K562 (cell line): ENCODE measurements at regions not wholly inside any gene's neighbourhood (a gene's known extent, or its start where the extent isn't known, plus 50 kb on each side); places are given as distances from the start of the nearest gene placed in this dataset.

Source experiments
- NFE2 ChIP-seq: IDR thresholded peaks from 2 replicates; pipeline ENCODE4 v1.6.1; 2014; ENCODE audit warnings: antibody characterized with exemption, low read depth
- TF ChIP-seq, protein P1 (sequence below): fragments of 450-650 bp; IDR thresholded peaks from 2 replicates; pipeline ENCODE4 v1.6.1; 2016; ENCODE audit warnings: low read depth
- TF ChIP-seq, protein P2 (sequence below), 2 experiments: fragments of 250-450 bp in 1 of 2; fragments of 450-650 bp in 1 of 2; sonication (Bioruptor Pico) in 1 of 2; IDR thresholded peaks; 2 replicates each; pipeline versions ENCODE4 v1.6.1 to v1.8.0; 2016 to 2021; ENCODE audit warnings: mild to moderate bottlenecking in 2 of 2, moderate library complexity in 2 of 2, missing compliant biosample characterization in 1 of 2, missing genetic modification characterization in 1 of 2

DNA sequence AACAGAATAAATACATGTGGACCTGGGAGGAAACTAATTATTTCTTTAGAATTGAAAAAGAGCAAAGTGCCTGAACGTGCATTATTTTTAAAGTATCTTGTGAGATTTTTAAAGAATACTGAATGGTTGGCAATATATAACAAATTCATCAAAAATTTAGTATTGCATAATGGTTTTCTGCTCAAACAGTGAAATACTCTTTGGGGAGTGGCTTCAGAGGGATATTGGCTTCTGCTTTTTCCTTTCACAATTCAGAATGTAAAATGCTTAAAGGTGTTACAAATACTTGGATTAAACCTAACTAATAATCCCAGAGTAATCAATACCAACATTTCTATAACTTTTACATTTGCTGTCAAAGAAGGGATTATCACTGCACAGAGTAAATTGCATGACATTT, 379.3 kb upstream of the CHD1 start (continued):
- TF ChIP-seq, protein P1, sequence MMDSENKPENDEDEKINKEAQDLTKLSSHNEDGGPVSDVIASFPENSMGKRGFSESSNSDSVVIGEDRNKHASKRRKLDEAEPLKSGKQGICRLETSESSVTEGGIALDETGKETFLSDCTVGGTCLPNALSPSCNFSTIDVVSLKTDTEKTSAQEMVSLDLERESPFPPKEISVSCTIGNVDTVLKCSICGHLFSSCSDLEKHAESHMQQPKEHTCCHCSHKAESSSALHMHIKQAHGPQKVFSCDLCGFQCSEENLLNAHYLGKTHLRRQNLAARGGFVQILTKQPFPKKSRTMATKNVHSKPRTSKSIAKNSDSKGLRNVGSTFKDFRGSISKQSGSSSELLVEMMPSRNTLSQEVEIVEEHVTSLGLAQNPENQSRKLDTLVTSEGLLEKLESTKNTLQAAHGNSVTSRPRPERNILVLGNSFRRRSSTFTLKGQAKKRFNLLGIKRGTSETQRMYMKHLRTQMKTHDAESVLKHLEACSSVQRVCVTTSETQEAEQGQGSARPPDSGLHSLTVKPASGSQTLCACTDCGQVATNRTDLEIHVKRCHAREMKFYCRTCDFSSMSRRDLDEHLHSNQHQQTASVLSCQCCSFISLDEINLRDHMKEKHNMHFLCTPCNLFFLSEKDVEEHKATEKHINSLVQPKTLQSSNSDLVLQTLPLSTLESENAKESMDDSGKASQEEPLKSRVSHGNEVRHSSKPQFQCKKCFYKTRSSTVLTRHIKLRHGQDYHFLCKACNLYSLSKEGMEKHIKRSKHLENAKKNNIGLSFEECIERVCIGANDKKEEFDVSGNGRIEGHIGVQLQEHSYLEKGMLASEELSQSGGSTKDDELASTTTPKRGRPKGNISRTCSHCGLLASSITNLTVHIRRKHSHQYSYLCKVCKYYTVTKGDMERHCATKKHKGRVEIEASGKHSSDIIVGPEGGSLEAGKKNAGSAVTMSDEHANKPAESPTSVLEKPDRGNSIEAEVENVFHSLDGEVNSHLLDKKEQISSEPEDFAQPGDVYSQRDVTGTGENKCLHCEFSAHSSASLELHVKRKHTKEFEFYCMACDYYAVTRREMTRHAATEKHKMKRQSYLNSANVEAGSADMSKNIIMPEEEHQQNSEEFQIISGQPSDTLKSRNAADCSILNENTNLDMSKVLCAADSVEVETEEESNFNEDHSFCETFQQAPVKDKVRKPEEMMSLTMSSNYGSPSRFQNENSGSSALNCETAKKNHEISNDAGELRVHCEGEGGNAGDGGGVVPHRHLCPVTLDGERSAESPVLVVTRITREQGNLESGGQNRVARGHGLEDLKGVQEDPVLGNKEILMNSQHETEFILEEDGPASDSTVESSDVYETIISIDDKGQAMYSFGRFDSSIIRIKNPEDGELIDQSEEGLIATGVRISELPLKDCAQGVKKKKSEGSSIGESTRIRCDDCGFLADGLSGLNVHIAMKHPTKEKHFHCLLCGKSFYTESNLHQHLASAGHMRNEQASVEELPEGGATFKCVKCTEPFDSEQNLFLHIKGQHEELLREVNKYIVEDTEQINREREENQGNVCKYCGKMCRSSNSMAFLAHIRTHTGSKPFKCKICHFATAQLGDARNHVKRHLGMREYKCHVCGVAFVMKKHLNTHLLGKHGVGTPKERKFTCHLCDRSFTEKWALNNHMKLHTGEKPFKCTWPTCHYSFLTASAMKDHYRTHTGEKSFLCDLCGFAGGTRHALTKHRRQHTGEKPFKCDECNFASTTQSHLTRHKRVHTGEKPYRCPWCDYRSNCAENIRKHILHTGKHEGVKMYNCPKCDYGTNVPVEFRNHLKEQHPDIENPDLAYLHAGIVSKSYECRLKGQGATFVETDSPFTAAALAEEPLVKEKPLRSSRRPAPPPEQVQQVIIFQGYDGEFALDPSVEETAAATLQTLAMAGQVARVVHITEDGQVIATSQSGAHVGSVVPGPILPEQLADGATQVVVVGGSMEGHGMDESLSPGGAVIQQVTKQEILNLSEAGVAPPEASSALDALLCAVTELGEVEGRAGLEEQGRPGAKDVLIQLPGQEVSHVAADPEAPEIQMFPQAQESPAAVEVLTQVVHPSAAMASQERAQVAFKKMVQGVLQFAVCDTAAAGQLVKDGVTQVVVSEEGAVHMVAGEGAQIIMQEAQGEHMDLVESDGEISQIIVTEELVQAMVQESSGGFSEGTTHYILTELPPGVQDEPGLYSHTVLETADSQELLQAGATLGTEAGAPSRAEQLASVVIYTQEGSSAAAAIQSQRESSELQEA, result no peak
- no peak for TF ChIP-seq NFE2
- TF ChIP-seq, protein P2, sequence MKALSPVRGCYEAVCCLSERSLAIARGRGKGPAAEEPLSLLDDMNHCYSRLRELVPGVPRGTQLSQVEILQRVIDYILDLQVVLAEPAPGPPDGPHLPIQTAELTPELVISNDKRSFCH (CRISPR knock-in tag; IDR thresholded peaks at IDR 0.05), result no peak
- TF ChIP-seq, protein P2 (tag; IDR thresholded peaks at IDR 0.05), result no peak
